HepG2 (cell line): ENCODE measurements at regions not wholly inside any gene's neighbourhood (a gene's known extent, or its start where the extent isn't known, plus 50 kb on each side); places are given as distances from the start of the nearest gene placed in this dataset.

ENCODE experiments used
- ATAC-seq: fragments of 200-7000 bp; cut with Tn5 transposase; 3 replicates; pipeline ENCODE4 v1.9.1; 2020; ENCODE audit warnings: mild to moderate bottlenecking, moderate library complexity
- BruUV-seq: library from RNA; stranded (reverse); fragments of 400-500 nt; replicated peaks from 2 replicates; lab custom pipeline; 2021; lab: Mats Ljungman, UMichigan
- CTCF ChIA-PET: fragments of 300-600 bp; formaldehyde crosslinking; extraction: SDS; loops from one replicate; lab custom pipeline; 2021; ENCODE audit warnings: low total read pairs, inconsistent platforms, low intra/inter-chr PET ratio; lab: Yijun Ruan, JAX
- POLR2A ChIA-PET: fragments of 350-600 bp; sonication (Branson Sonifier 250); formaldehyde crosslinking; loops from one replicate; lab custom pipeline; 2020; ENCODE audit warnings: antibody characterized with exemption, inconsistent platforms; lab: Yijun Ruan, JAX
- DNase-seq: peaks from one replicate; pipeline ENCODE4 v3.0.0-alpha.2; 2015; ENCODE audit warnings: low spot score
- FAIRE-seq: peaks from 3 replicates; lab custom pipeline; 2011; peaks lifted over from hg19 to GRCh38; lab: Jason Lieb, UNC
- H2AFZ ChIP-seq: one replicate; pipeline ENCODE4 v1.6.1; 2011; ENCODE audit warnings: low read length, inconsistent platforms
- H3K27ac ChIP-seq: fragments of 300-600 bp; 3 replicates; pipeline ENCODE4 v1.8.0; 2011; ENCODE audit warnings: mixed run types, mild to moderate bottlenecking, mixed read lengths, low read length, inconsistent platforms; ENCODE audit not compliant: insufficient read depth; ENCODE audit errors: extremely low read length
- H3K27me3 ChIP-seq, 2 experiments: fragments of 200-600 bp in 1 of 2; 2 replicates in 1 of 2; 3 replicates in 1 of 2; pipeline versions ENCODE4 v1.6.0 to v1.8.0; 2011; ENCODE audit warnings: low read length in 2 of 2, mild to moderate bottlenecking in 2 of 2, moderate library complexity in 2 of 2, inconsistent platforms in 1 of 2; ENCODE audit not compliant: insufficient read depth in 2 of 2, control insufficient read depth in 1 of 2
- H3K36me3 ChIP-seq, 2 experiments: fragments of 200-600 bp in 1 of 2; replicated peaks in 1 of 2; 2 replicates in 1 of 2; 3 replicates in 1 of 2; pipeline versions ENCODE4 v1.5.1 to v1.8.0; 2011; ENCODE audit warnings: low read length in 2 of 2, inconsistent platforms in 1 of 2; ENCODE audit not compliant: insufficient read depth in 2 of 2, control insufficient read depth in 1 of 2
- H3K4me1 ChIP-seq: 2 replicates; pipeline ENCODE4 v1.5.1; 2012; ENCODE audit warnings: low read length, inconsistent platforms; ENCODE audit not compliant: insufficient read depth
- H3K4me2 ChIP-seq: 2 replicates; pipeline ENCODE4 v1.6.0; 2011; ENCODE audit warnings: low read depth, low read length, inconsistent platforms
- H3K4me3 ChIP-seq, 3 experiments: fragments of 200-600 bp in 1 of 3; sonication (generic), shearing (Covaris generic) in 1 of 3; replicated peaks in 1 of 3; 2 replicates each; pipeline ENCODE4 v1.5.1; 2011 to 2016; ENCODE audit warnings: low read length in 3 of 3, inconsistent platforms in 2 of 3, low read depth in 2 of 3, mild to moderate bottlenecking in 2 of 3, control low read depth in 1 of 3, mixed read lengths in 1 of 3; ENCODE audit not compliant: insufficient read depth in 1 of 3
- H3K79me2 ChIP-seq: one replicate; pipeline ENCODE4 v1.6.1; 2011; ENCODE audit warnings: low read length, inconsistent platforms; ENCODE audit not compliant: insufficient read depth
- H3K9ac ChIP-seq: 2 replicates; pipeline ENCODE4 v1.6.0; 2011; ENCODE audit warnings: mild to moderate bottlenecking, low read depth, low read length, inconsistent platforms; ENCODE audit not compliant: insufficient read depth
- H3K9me3 ChIP-seq: 2 replicates; pipeline ENCODE4 v1.5.1; 2012; ENCODE audit warnings: mild to moderate bottlenecking, low read length
- H4K20me1 ChIP-seq: 2 replicates; pipeline ENCODE4 v1.6.0; 2011; ENCODE audit warnings: inconsistent platforms, mild to moderate bottlenecking, low read length, moderate library complexity; ENCODE audit not compliant: insufficient read depth
- CBX5 ChIP-seq: sonication (generic); formaldehyde crosslinking; IDR thresholded peaks from 2 replicates; pipeline ENCODE4 v1.4.0; 2020; ENCODE audit warnings: missing genetic modification reagents, borderline replicate concordance
- FOSL2 ChIP-seq: sonication (generic); formaldehyde crosslinking; IDR thresholded peaks from 2 replicates; pipeline ENCODE4 v1.4.0; 2020; ENCODE audit warnings: missing genetic modification reagents
- HDAC1 ChIP-seq: sonication (generic); formaldehyde crosslinking; IDR thresholded peaks from 2 replicates; pipeline ENCODE4 v1.5.1; 2020; ENCODE audit warnings: mild to moderate bottlenecking, missing genetic modification reagents
- MAFG ChIP-seq: sonication (generic); formaldehyde crosslinking; IDR thresholded peaks from 2 replicates; pipeline ENCODE4 v1.5.1; 2020; ENCODE audit warnings: mild to moderate bottlenecking, missing genetic modification reagents
- MXD3 ChIP-seq: IDR thresholded peaks from 2 replicates; pipeline ENCODE4 v1.6.1; 2016; ENCODE audit warnings: mild to moderate bottlenecking, missing biosample characterization, missing genetic modification reagents
- NR2F1 ChIP-seq, 2 experiments: fragments of 450-650 bp in 1 of 2; formaldehyde crosslinking in 1 of 2; IDR thresholded peaks; 2 replicates each; pipeline versions ENCODE4 v1.5.0 to v1.6.1; 2016 to 2020; ENCODE audit warnings: mild to moderate bottlenecking in 1 of 2, missing compliant biosample characterization in 1 of 2, missing genetic modification reagents in 1 of 2, moderate library complexity in 1 of 2
- TBX3 ChIP-seq: fragments of 450-650 bp; IDR thresholded peaks from 2 replicates; pipeline ENCODE4 v1.6.1; 2017; ENCODE audit warnings: antibody characterized with exemption, mild to moderate bottlenecking, inconsistent platforms, borderline replicate concordance
- ZNF143 ChIP-seq: sonication (generic); formaldehyde crosslinking; IDR thresholded peaks from 2 replicates; pipeline ENCODE4 v1.4.0; 2020; ENCODE audit warnings: missing genetic modification reagents
- ZNF276 ChIP-seq: sonication (generic); formaldehyde crosslinking; IDR thresholded peaks from 2 replicates; pipeline ENCODE4 v1.4.0; 2020; ENCODE audit warnings: mild to moderate bottlenecking, low read depth, missing genetic modification reagents
- ZNF737 ChIP-seq: sonication (generic); formaldehyde crosslinking; IDR thresholded peaks from 2 replicates; pipeline ENCODE4 v1.5.0; 2020; ENCODE audit warnings: missing genetic modification reagents, mild to moderate bottlenecking, borderline replicate concordance
- ZNF800 ChIP-seq: sonication (generic); formaldehyde crosslinking; IDR thresholded peaks from 2 replicates; pipeline ENCODE4 v1.4.0; 2020; ENCODE audit warnings: missing genetic modification reagents
- WGBS: methylation state at CpG from one replicate; pipeline ENCODE4 v1.1.6; 2017; ENCODE audit warnings: low lambda C conversion rate; 5-methylcytosine and 5-hydroxymethylcytosine counted together
- in situ Hi-C: cut with HindIII; loops from 2 replicates; pipeline ENCODE4 v1.10.0; 2017; ENCODE audit warnings: low pct_unique_long_range_greater_than_20kb; ENCODE audit not compliant: extremely low pct_ligation_motif_present
- intact Hi-C: fragments of 100-400 bp; cut with micrococcal nuclease; formaldehyde crosslinking; loops from one replicate; pipeline ENCODE4 v1.10.0; 2022; ENCODE audit not compliant: unreplicated experiment
- TF ChIP-seq, protein P1 (sequence below): sonication (generic); formaldehyde crosslinking; IDR thresholded peaks from 2 replicates; pipeline ENCODE4 v1.4.0; 2020; ENCODE audit warnings: missing genetic modification reagents
- TF ChIP-seq, protein P2 (sequence below): sonication (generic); formaldehyde crosslinking; IDR thresholded peaks from 2 replicates; pipeline ENCODE4 v1.4.0; 2020; ENCODE audit warnings: low read depth, mild to moderate bottlenecking, missing genetic modification reagents

GRCh38 chr14:85391892-85392291 lies 138.1 kb upstream of the FLRT2 start:
- no peaks in the 10 kb centered on the region for H3K36me3 ChIP-seq
- H3K4me2 ChIP-seq, result no peak overlapping the region
- no peak overlapping the region for H3K9ac ChIP-seq
- H3K79me2 ChIP-seq, result no peaks in the 10 kb centered on the region
- ChIA-PET CTCF (no interaction called here), POLR2A (no interaction called here)
- intact Hi-C loops (no loop called here), in situ Hi-C loops (no loop called here)
- H3K27ac ChIP-seq, result no peak overlapping the region
- H3K27me3 ChIP-seq, result no peaks in the 10 kb centered on the region
- DNase-seq (no peak), ATAC-seq (no peak), FAIRE-seq (no peak)
- 40% methylated on average over 3 of the region's 3 CpGs for WGBS
- H3K4me1 ChIP-seq, result no peaks in the 10 kb centered on the region
- peaks cover 49% of the 10 kb centered on the region for H3K9me3 ChIP-seq
- no peaks in the 10 kb centered on the region for H4K20me1 ChIP-seq
- H3K4me3 ChIP-seq, result no peak overlapping the region
- BruUV-seq, result no TSS peak
- TF ChIP-seq MXD3 (CRISPR knock-in tag) (no peak), NR2F1 (CRISPR knock-in tag; IDR thresholded peaks at IDR 0.05) (no peak), FOSL2 (CRISPR knock-in tag) (no peak), CBX5 (CRISPR knock-in tag) (no peak), HDAC1 (CRISPR knock-in tag) (no peak), ZNF800 (CRISPR knock-in tag) (no peak), ZNF143 (no peak), MAFG (CRISPR knock-in tag) (no peak), ZNF276 (CRISPR knock-in tag) (no peak), TBX3 (no peak), ZNF737 (CRISPR knock-in tag) (no peak)
- TF ChIP-seq, protein P1, sequence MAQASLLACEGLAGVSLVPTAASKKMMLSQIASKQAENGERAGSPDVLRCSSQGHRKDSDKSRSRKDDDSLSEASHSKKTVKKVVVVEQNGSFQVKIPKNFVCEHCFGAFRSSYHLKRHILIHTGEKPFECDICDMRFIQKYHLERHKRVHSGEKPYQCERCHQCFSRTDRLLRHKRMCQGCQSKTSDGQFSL, result no peak
- TF ChIP-seq, protein P2, sequence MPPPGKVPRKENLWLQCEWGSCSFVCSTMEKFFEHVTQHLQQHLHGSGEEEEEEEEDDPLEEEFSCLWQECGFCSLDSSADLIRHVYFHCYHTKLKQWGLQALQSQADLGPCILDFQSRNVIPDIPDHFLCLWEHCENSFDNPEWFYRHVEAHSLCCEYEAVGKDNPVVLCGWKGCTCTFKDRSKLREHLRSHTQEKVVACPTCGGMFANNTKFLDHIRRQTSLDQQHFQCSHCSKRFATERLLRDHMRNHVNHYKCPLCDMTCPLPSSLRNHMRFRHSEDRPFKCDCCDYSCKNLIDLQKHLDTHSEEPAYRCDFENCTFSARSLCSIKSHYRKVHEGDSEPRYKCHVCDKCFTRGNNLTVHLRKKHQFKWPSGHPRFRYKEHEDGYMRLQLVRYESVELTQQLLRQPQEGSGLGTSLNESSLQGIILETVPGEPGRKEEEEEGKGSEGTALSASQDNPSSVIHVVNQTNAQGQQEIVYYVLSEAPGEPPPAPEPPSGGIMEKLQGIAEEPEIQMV, result no peak
- H2AFZ ChIP-seq, result no peak overlapping the region
